GM08714 (cell line): ENCODE measurements at regions not wholly inside any gene's neighbourhood (a gene's known extent, or its start where the extent isn't known, plus 50 kb on each side); places are given as distances from the start of the nearest gene placed in this dataset.

Source experiments
- H3K4me3 ChIP-seq: fragments of 200-500 bp; sonication (Bioruptor generic); 2 replicates; pipeline ENCODE4 v1.5.1; 2014; ENCODE audit warnings: mild to moderate bottlenecking, low read length, inconsistent platforms
- ZNF274 ChIP-seq: IDR thresholded peaks from 2 replicates; pipeline ENCODE4 v1.6.1; 2012; ENCODE audit warnings: mild to moderate bottlenecking, low read depth, low read length

GRCh38 chr18:10025711-10026670 lies 112.2 kb downstream of the VAPA start:
- no peak for TF ChIP-seq ZNF274
- no peak overlapping the region for H3K4me3 ChIP-seq

GRCh38 chr18:10027031-10027430 lies 113.2 kb downstream of the VAPA start:
- no peak overlapping the region for H3K4me3 ChIP-seq
- no peak for TF ChIP-seq ZNF274

- H3K4me3 ChIP-seq, result no peak overlapping the region
- no peak for TF ChIP-seq ZNF274
These were observed 113.6 kb downstream of the VAPA start for GRCh38 chr18:10027461-10027860.

GRCh38 chr18:10029711-10030110 lies 115.9 kb downstream of the VAPA start:
- H3K4me3 ChIP-seq, result no peak overlapping the region
- no peak for TF ChIP-seq ZNF274

GRCh38 chr18:10030816-10031541 lies 117.2 kb downstream of the VAPA start:
- H3K4me3 ChIP-seq, result no peak overlapping the region
- TF ChIP-seq ZNF274, result no peak

- TF ChIP-seq ZNF274, result no peak
- no peak overlapping the region; the same call in 1 of the 2 replicates for H3K4me3 ChIP-seq
These were observed 118.7 kb downstream of the VAPA start for GRCh38 chr18:10032331-10033015.

- TF ChIP-seq ZNF274, result no peak
- H3K4me3 ChIP-seq, result no peak overlapping the region
These were observed 119.2 kb downstream of the VAPA start for GRCh38 chr18:10033016-10033399.

GRCh38 chr18:10035281-10035991 lies 121.6 kb downstream of the VAPA start:
- no peak for TF ChIP-seq ZNF274
- H3K4me3 ChIP-seq, result no peak overlapping the region

GRCh38 chr18:10036479-10036878 lies 122.7 kb downstream of the VAPA start:
- no peak for TF ChIP-seq ZNF274
- no peak overlapping the region for H3K4me3 ChIP-seq

- no peak for TF ChIP-seq ZNF274
- H3K4me3 ChIP-seq, result no peak overlapping the region
These were observed 123.4 kb downstream of the VAPA start for GRCh38 chr18:10037181-10037580.

- no peak for TF ChIP-seq ZNF274
- no peak overlapping the region for H3K4me3 ChIP-seq
These were observed 124.5 kb downstream of the VAPA start for GRCh38 chr18:10038268-10038667.

GRCh38 chr18:10040287-10041011 lies 126.6 kb downstream of the VAPA start:
- TF ChIP-seq ZNF274, result no peak
- H3K4me3 ChIP-seq, result no peak overlapping the region

GRCh38 chr18:10041180-10041579 lies 127.4 kb downstream of the VAPA start:
- TF ChIP-seq ZNF274, result no peak
- H3K4me3 ChIP-seq, result no peak overlapping the region

GRCh38 chr18:10042492-10042891 lies 128.7 kb downstream of the VAPA start:
- no peak overlapping the region for H3K4me3 ChIP-seq
- no peak for TF ChIP-seq ZNF274
